ENCODE measurements at regions not wholly inside any gene's neighbourhood (a gene's known extent, or its start where the extent isn't known, plus 50 kb on each side); places are given as distances from the start of the nearest gene placed in this dataset.
A peak's percentile ranks its signal among the peaks of the same experiment; 100 is the strongest.

GRCh38 chr13:99436686-99437416, 64.4 kb upstream of the TM9SF2 start:
- H3K9me3 Mint-ChIP-seq = no peaks in the 10 kb centered on the region
- peak overlapping the region; percentile 55 to 72 for H3K4me3 Mint-ChIP-seq
- H3K27me3 Mint-ChIP-seq = peaks cover 23% of the 10 kb centered on the region
- H3K4me1 Mint-ChIP-seq = peaks cover 63% of the 10 kb centered on the region
- peak; percentile 95 for DNase-seq
- ATAC-seq = peak; percentile 58
- H3K27ac Mint-ChIP-seq = peak overlapping the region; percentile 27 to 87

DNA sequence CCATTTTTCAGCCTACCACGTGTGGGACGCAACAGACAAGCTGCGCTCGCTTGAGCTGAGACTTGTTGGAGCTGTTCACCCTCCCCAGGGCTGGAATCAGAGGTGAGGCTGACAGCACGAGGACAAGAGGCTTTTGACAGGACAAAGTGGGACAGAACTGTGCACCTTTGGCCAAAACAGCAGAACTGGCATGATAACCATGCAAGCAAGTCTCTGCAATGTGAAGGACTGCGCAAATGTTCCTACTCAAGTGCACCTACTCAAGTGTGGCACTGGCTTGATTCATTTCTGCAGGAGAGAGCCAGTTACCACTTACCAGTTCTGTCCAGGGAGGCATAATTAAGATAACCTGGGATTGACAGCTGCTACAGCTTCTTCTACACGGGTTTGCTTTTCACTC, 62.2 kb upstream of the TM9SF2 start:
- no peak for DNase-seq
- peaks cover 41% of the 10 kb centered on the region for H3K4me1 Mint-ChIP-seq

DNA sequence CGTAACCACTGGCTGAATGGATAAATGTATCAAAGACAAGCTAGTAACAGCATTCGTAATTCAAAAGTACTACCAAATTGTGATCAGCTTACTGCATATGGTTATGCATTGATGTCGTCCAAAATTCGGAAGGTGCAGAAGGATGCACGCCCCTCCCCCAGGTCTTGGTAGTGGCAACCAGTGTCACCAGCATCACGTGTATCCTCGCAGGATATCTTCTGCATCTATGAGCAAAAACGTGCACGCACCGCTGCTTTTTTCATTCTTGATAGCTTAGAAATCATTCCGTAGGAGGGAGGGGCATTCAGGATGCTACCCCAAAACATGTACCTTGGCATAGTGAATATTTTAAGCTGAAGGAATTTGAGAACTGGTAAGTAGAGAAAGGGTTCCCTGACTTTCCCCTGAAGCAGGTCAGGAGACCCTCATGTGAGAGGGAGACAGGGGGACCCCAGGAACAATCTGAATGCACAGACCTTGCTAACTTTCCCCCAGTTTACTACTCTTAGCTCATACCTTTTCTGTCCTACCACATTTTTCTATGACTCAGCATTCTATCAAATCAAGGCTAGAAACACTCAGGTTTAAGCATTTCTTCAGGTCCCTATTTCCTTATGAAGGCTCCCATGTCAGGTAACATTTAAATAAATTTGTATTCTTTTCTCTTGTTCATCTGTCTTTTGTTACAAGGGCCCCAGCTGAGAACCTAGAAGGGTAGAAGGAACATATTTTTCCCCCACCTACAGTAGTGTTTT, 61.2 kb upstream of the TM9SF2 start:
- Mint-ChIP-seq H3K27me3 (peaks cover 23% of the 10 kb centered on the region), H3K4me1 (peaks cover 31% of the 10 kb centered on the region), H3K27ac (no peak overlapping the region), H3K9me3 (no peaks in the 10 kb centered on the region), H3K4me3 (no peak overlapping the region)
- no peak for ATAC-seq
- no peak for DNase-seq

More for the DNA sequence above, 62.2 kb upstream of the TM9SF2 start:
- ATAC-seq = no peak
- H3K9me3 Mint-ChIP-seq = no peaks in the 10 kb centered on the region
- H3K27ac Mint-ChIP-seq = no peak overlapping the region
- peaks cover 23% of the 10 kb centered on the region for H3K27me3 Mint-ChIP-seq
- H3K4me3 Mint-ChIP-seq = no peak overlapping the region

DNA sequence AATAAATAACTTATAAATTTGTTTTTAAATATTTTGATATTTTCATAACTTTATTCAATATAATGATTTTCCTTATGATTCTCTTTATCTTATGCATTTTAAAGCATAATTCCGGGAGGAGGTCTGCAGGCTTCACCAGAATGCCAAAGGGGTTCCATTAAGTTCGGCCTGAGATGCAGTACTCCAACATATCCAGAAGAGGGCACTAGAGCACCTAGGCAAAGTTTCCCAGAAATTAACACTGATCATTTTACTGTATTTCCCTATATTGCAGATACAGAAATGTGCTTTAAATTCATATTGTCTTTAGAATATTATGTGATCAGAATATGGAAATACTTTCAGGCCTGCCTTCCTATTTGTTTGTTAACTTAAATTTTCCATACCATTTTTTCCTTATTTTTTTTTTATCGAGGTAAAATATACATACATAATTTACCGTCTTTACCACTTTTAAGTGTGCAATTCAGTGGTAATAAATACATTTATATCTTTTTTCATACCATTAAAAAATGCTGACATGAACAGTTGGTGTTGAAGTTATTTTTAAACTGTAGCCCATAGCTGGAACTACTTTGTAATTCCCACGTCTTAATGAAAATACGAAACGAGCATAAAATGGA, 58.9 kb upstream of the TM9SF2 start:
- DNase-seq (peak in 1 of 2 donors; percentile 44), ATAC-seq (peak; percentile 59)
- Mint-ChIP-seq H3K27me3 (peaks cover 23% of the 10 kb centered on the region), H3K9me3 (no peaks in the 10 kb centered on the region), H3K27ac (no peak overlapping the region), H3K4me3 (no peak overlapping the region), H3K4me1 (peaks cover 8% of the 10 kb centered on the region)

DNA sequence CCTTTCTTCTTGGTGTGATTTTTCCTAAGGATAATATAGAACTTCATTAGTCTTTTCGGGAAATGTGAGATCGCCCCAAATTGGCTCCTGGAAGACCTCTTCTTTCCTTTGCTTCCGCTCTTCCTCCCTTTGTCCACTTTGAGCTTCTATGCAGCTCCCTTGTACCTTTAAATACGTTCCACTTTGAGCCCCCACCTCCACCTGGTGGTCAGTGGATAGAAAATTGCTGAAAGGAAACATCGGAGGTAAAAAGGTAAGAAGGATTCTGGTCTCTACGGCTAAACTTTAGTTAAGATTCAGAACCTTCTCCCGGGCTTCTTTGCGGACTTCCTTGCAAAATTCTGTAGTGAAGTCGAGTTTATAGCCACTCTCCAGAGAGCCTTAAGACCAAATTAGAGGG, 55.0 kb upstream of the TM9SF2 start:
- Mint-ChIP-seq H3K27ac (no peak overlapping the region), H3K4me3 (no peak overlapping the region), H3K9me3 (no peaks in the 10 kb centered on the region), H3K27me3 (peaks cover 15% of the 10 kb centered on the region), H3K4me1 (no peaks in the 10 kb centered on the region)
- DNase-seq (no peak), ATAC-seq (no peak)

DNA sequence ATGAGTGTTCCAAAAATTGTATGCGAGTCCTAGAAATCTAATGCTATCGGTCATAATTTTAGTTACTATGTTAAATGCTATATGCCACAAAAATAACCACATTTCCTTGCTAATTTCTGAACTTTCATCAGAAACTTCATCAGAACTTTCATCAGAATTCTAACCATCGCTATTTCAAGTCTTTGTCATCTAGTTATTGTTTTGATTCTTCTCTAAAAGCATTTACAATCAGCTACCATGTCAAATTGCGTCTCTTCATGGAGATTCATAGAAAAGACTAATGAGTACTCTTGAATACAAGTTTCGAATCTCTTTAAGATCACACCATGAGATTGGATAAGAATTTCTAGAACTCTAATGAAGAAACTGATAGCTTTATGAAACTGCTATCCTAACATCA, 52.7 kb upstream of the TM9SF2 start:
- ATAC-seq (no peak), DNase-seq (no peak)
- peaks cover 18% of the 10 kb centered on the region for H3K27me3 Mint-ChIP-seq
- H3K27ac Mint-ChIP-seq = no peak overlapping the region
- no peaks in the 10 kb centered on the region for H3K9me3 Mint-ChIP-seq
- no peak overlapping the region for H3K4me3 Mint-ChIP-seq
- H3K4me1 Mint-ChIP-seq = no peaks in the 10 kb centered on the region

- H3K4me1 Mint-ChIP-seq = no peaks in the 10 kb centered on the region
- H3K4me3 Mint-ChIP-seq = no peak overlapping the region
- H3K27me3 Mint-ChIP-seq = peaks cover 18% of the 10 kb centered on the region
- ATAC-seq = no peak
- H3K9me3 Mint-ChIP-seq = peaks cover 5 to 8% of the 10 kb centered on the region in 2 donors
- no peak for DNase-seq
- no peak overlapping the region for H3K27ac Mint-ChIP-seq
These were observed 50.9 kb upstream of the TM9SF2 start for GRCh38 chr13:99450416-99450815.
